CD14-positive monocyte (primary cell): ENCODE measurements at regions not wholly inside any gene's neighbourhood (a gene's known extent, or its start where the extent isn't known, plus 50 kb on each side); places are given as distances from the start of the nearest gene placed in this dataset.

Source experiments
- DNase-seq, 3 donors: peaks; one replicate each; pipeline ENCODE4 v3.0.0-alpha.2; 2011 to 2022
- H2AFZ ChIP-seq: 2 replicates; pipeline ENCODE4 v1.6.0; 2012; ENCODE audit warnings: mild to moderate bottlenecking, low read depth, low read length, inconsistent platforms; ENCODE audit not compliant: insufficient read depth, poor library complexity, severe bottlenecking
- H3K27ac ChIP-seq, 2 donors: 1 replicate in 1 of 2; 2 replicates in 1 of 2; pipeline ENCODE4 v1.5.1; 2012 to 2013; ENCODE audit warnings: low read length in 2 of 2, control low read depth in 1 of 2, inconsistent platforms in 1 of 2, low read depth in 1 of 2, mild to moderate bottlenecking in 1 of 2
- H3K27me3 ChIP-seq, 2 donors: one replicate each; pipeline versions ENCODE4 v1.6.0 to v1.6.1; 2011 to 2013; ENCODE audit warnings: low read length in 2 of 2; ENCODE audit not compliant: control insufficient read depth in 2 of 2, insufficient read depth in 2 of 2
- H3K36me3 ChIP-seq, 2 donors: replicated peaks in 1 of 2; 1 replicate in 1 of 2; 2 replicates in 1 of 2; pipeline versions ENCODE4 v1.5.1 to v1.6.1; 2012 to 2013; ENCODE audit warnings: low read length in 2 of 2, control low read depth in 1 of 2, inconsistent platforms in 1 of 2, mild to moderate bottlenecking in 1 of 2; ENCODE audit not compliant: insufficient read depth in 2 of 2, control insufficient read depth in 1 of 2
- H3K4me1 ChIP-seq, 2 donors: 1 replicate in 1 of 2; 2 replicates in 1 of 2; pipeline versions ENCODE4 v1.5.1 to v1.6.1; 2012 to 2013; ENCODE audit warnings: low read length in 2 of 2, control low read depth in 1 of 2, inconsistent platforms in 1 of 2, mild to moderate bottlenecking in 1 of 2, moderate library complexity in 1 of 2; ENCODE audit not compliant: insufficient read depth in 2 of 2, control insufficient read depth in 1 of 2
- H3K4me2 ChIP-seq: replicated peaks from 2 replicates; pipeline ENCODE3; 2012; ENCODE audit warnings: low read length, moderate library complexity, mild to moderate bottlenecking; ENCODE audit not compliant: poor library complexity, severe bottlenecking; ENCODE audit errors: extremely low read depth
- H3K4me3 ChIP-seq, 3 experiments: fragments of 200-600 bp in 1 of 3; sonication (generic) in 1 of 3; replicated peaks in 1 of 3; 1 replicate in 2 of 3; 2 replicates in 1 of 3; pipeline ENCODE4 v1.5.1; 2011 to 2013; ENCODE audit warnings: low read length in 3 of 3, mild to moderate bottlenecking in 3 of 3, control low read depth in 2 of 3, low read depth in 2 of 3, inconsistent platforms in 1 of 3, moderate library complexity in 1 of 3
- H3K79me2 ChIP-seq: 2 replicates; pipeline ENCODE4 v1.6.0; 2012; ENCODE audit warnings: mild to moderate bottlenecking, control low read depth, inconsistent platforms, low read length, moderate library complexity; ENCODE audit not compliant: insufficient read depth
- H3K9ac ChIP-seq: 2 replicates; pipeline ENCODE4 v1.6.0; 2017; ENCODE audit warnings: low read length, mild to moderate bottlenecking; ENCODE audit not compliant: insufficient read depth, poor library complexity, severe bottlenecking
- H3K9me3 ChIP-seq, 2 donors: replicated peaks in 1 of 2; 1 replicate in 1 of 2; 2 replicates in 1 of 2; pipeline versions ENCODE4 v1.5.1 to v1.6.1; 2012 to 2013; ENCODE audit warnings: low read length in 2 of 2, control low read depth in 1 of 2; ENCODE audit not compliant: control insufficient read depth in 1 of 2, insufficient read depth in 1 of 2
- H4K20me1 ChIP-seq: 2 replicates; pipeline ENCODE4 v1.6.0; 2012; ENCODE audit warnings: mild to moderate bottlenecking, low read length, control low read depth, moderate library complexity; ENCODE audit not compliant: insufficient read depth
- H3K27ac Mint-ChIP-seq, 7 donors: one replicate each; pipeline ENCODE4 v1.8.0; 2020; ENCODE audit warnings: mild to moderate bottlenecking in 7 of 7, mixed read lengths in 7 of 7, moderate library complexity in 6 of 7, inconsistent platforms in 2 of 7
- H3K27me3 Mint-ChIP-seq, 3 donors: one replicate each; pipeline ENCODE4 v1.8.0; 2021 to 2022; ENCODE audit warnings: low read depth in 3 of 3, mild to moderate bottlenecking in 3 of 3, mixed read lengths in 3 of 3, moderate library complexity in 3 of 3, inconsistent platforms in 1 of 3
- H3K36me3 Mint-ChIP-seq, 2 donors: one replicate each; pipeline ENCODE4 v1.8.0; 2020; ENCODE audit warnings: mixed read lengths in 2 of 2, inconsistent platforms in 1 of 2, mild to moderate bottlenecking in 1 of 2
- H3K4me1 Mint-ChIP-seq: one replicate; pipeline ENCODE4 v1.8.0; 2020; ENCODE audit warnings: mild to moderate bottlenecking, mixed read lengths
- H3K4me3 Mint-ChIP-seq, 2 donors: one replicate each; pipeline ENCODE4 v1.8.0; 2020; ENCODE audit warnings: mild to moderate bottlenecking in 2 of 2, mixed read lengths in 2 of 2, moderate library complexity in 1 of 2
- H3K9me3 Mint-ChIP-seq, 7 donors: one replicate each; pipeline ENCODE4 v1.8.0; 2020 to 2022; ENCODE audit warnings: mixed read lengths in 7 of 7, mild to moderate bottlenecking in 6 of 7, moderate library complexity in 6 of 7, inconsistent platforms in 2 of 7
- WGBS: methylation state at CpG from one replicate; pipeline ENCODE4 v1.1.5; 2013; ENCODE audit warnings: missing lambda C conversion rate; ENCODE audit not compliant: insufficient coverage; 5-methylcytosine and 5-hydroxymethylcytosine counted together
- intact Hi-C, 2 donors: fragments of 100-400 bp; cut with micrococcal nuclease; formaldehyde crosslinking; loops; one replicate each; pipeline versions ENCODE4 v1.15.0 to v1.15.1; 2023
- TF ChIP-seq, protein P1 (sequence below): fragments of 200-600 bp; IDR thresholded peaks from one replicate; pipeline ENCODE4 v1.8.0; 2022; ENCODE audit warnings: antibody characterized with exemption, mild to moderate bottlenecking

DNA sequence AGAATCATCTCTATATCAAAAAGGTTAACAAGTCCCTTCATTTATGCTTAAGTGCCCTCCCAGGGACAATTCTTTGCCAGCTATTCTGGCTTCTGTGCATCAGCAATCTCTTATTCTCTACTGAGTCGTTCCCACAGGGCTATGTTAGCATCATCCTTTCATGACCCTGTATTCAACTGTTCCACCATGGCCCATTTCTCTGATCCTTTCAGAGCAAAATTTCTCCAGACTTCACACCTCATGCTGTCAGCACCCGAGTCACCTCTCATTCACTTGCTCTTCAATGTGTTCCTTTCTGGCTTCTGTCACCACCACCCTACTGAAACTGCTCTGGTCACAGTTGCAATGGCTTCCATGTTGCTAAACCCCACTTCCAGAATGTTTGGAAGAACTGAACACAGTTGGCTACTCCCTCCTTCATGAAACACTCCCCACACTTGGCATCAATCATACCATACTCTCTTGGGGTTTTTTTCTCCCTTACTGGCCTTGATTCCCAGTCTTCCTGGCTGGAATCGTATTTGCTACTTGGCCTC, 159.5 kb upstream of the HMGA2 start:
- no peaks in the 10 kb centered on the region for H3K79me2 ChIP-seq
- no peaks in the 10 kb centered on the region for H3K36me3 ChIP-seq
- no peak for DNase-seq
- H3K4me2 ChIP-seq: no peak overlapping the region
- H3K9me3 Mint-ChIP-seq: peaks cover 0 to 6% (median 2%) of the 10 kb centered on the region in 7 donors
- TF ChIP-seq, protein P1, sequence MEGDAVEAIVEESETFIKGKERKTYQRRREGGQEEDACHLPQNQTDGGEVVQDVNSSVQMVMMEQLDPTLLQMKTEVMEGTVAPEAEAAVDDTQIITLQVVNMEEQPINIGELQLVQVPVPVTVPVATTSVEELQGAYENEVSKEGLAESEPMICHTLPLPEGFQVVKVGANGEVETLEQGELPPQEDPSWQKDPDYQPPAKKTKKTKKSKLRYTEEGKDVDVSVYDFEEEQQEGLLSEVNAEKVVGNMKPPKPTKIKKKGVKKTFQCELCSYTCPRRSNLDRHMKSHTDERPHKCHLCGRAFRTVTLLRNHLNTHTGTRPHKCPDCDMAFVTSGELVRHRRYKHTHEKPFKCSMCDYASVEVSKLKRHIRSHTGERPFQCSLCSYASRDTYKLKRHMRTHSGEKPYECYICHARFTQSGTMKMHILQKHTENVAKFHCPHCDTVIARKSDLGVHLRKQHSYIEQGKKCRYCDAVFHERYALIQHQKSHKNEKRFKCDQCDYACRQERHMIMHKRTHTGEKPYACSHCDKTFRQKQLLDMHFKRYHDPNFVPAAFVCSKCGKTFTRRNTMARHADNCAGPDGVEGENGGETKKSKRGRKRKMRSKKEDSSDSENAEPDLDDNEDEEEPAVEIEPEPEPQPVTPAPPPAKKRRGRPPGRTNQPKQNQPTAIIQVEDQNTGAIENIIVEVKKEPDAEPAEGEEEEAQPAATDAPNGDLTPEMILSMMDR: no peak
- H3K27me3 ChIP-seq: peaks cover 0 to 2% of the 10 kb centered on the region in 2 donors
- H4K20me1 ChIP-seq: no peaks in the 10 kb centered on the region
- H3K4me1 ChIP-seq: no peaks in the 10 kb centered on the region
- H3K27ac Mint-ChIP-seq: no peak overlapping the region
- H3K4me1 Mint-ChIP-seq: peaks cover 5% of the 10 kb centered on the region
- H3K9ac ChIP-seq: no peak overlapping the region
- H3K4me3 ChIP-seq: no peak overlapping the region
- peaks cover 0 to under 1% (median 0%) of the 10 kb centered on the region in 3 donors for H3K27me3 Mint-ChIP-seq
- no peak overlapping the region for H2AFZ ChIP-seq
- intact Hi-C loops: no loop called here
- WGBS: 79% methylated on average over 3 of the region's 3 CpGs
- H3K36me3 Mint-ChIP-seq: no peaks in the 10 kb centered on the region
- no peak overlapping the region for H3K4me3 Mint-ChIP-seq
- no peak overlapping the region for H3K27ac ChIP-seq
- no peaks in the 10 kb centered on the region for H3K9me3 ChIP-seq

DNA sequence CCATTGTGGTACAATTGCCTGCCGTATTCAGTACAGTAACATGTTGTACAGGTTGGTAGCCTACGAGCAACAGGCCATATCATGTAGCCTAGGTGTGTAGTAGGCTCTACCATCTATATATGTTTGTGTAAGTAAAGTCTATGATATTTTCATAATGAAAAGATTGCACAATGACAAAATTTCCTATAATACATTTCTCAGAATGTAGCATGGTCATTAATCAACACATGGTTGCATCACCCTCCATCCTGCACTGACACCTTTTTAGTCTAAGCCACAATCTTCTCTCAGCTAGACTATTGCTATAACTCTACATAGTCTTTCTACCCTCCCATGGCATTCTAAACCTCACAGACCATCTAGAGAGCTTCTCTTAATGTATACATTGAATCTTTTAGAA, 158.5 kb upstream of the HMGA2 start:
- no peak overlapping the region for H3K4me2 ChIP-seq
- DNase-seq: no peak
- H3K9ac ChIP-seq: no peak overlapping the region
- no peaks in the 10 kb centered on the region for H3K4me1 ChIP-seq
- Mint-ChIP-seq H3K36me3 (no peaks in the 10 kb centered on the region), H3K27ac (no peak overlapping the region), H3K4me1 (peaks cover 5% of the 10 kb centered on the region), H3K27me3 (no peaks in the 10 kb centered on the region), H3K9me3 (peaks cover 0 to 6% (median 2%) of the 10 kb centered on the region in 7 donors), H3K4me3 (no peak overlapping the region)
- no CpG with 5 or more reads among the region's 2 CpGs for WGBS
- no peaks in the 10 kb centered on the region for H3K9me3 ChIP-seq
- H3K79me2 ChIP-seq: no peaks in the 10 kb centered on the region
- TF ChIP-seq, protein P1: no peak
- no peaks in the 10 kb centered on the region for H3K27me3 ChIP-seq
- H3K36me3 ChIP-seq: no peaks in the 10 kb centered on the region
- intact Hi-C loops: no loop called here
- no peak overlapping the region for H3K4me3 ChIP-seq
- no peak overlapping the region for H2AFZ ChIP-seq
- no peaks in the 10 kb centered on the region for H4K20me1 ChIP-seq
- H3K27ac ChIP-seq: no peak overlapping the region
